Smooth muscle cell (in vitro differentiated cells): ENCODE measurements at regions not wholly inside any gene's neighbourhood (a gene's known extent, or its start where the extent isn't known, plus 50 kb on each side); places are given as distances from the start of the nearest gene placed in this dataset.

Experiments used
- DNase-seq: peaks from one replicate; lab custom pipeline; 2025; ENCODE audit not compliant: unreplicated experiment; lab: John Stamatoyannopoulos, UW
- H2AFZ ChIP-seq: fragments of 200-600 bp; sonication (generic); 2 replicates; pipeline ENCODE4 v1.6.0; 2016; ENCODE audit warnings: antibody characterized with exemption, low read depth, mild to moderate bottlenecking
- H3F3A ChIP-seq: fragments of 200-600 bp; sonication (generic); 2 replicates; pipeline ENCODE4 v1.6.0; 2017; ENCODE audit warnings: antibody characterized with exemption, low read depth
- H3K27ac ChIP-seq: fragments of 200-600 bp; sonication (generic); 2 replicates; pipeline ENCODE4 v1.5.1; 2016; ENCODE audit warnings: low read depth, mild to moderate bottlenecking
- H3K27me3 ChIP-seq: fragments of 200-600 bp; sonication (generic); 2 replicates; pipeline ENCODE4 v1.6.1; 2016; ENCODE audit warnings: low read depth, mild to moderate bottlenecking
- H3K36me3 ChIP-seq: fragments of 200-600 bp; sonication (generic); 2 replicates; pipeline ENCODE4 v1.5.1; 2016; ENCODE audit warnings: low read depth
- H3K4me1 ChIP-seq: fragments of 200-600 bp; sonication (generic); 2 replicates; pipeline ENCODE4 v1.5.1; 2016; ENCODE audit warnings: low read depth
- H3K4me2 ChIP-seq: fragments of 200-600 bp; sonication (generic); 2 replicates; pipeline ENCODE4 v1.6.0; 2016; ENCODE audit warnings: mild to moderate bottlenecking
- H3K4me3 ChIP-seq: fragments of 200-600 bp; sonication (generic); 2 replicates; pipeline ENCODE4 v1.5.1; 2016; ENCODE audit warnings: mild to moderate bottlenecking
- H3K79me2 ChIP-seq: fragments of 200-600 bp; sonication (generic); 2 replicates; pipeline ENCODE4 v1.6.0; 2016; ENCODE audit warnings: low read depth, mild to moderate bottlenecking
- H3K9ac ChIP-seq: fragments of 200-600 bp; sonication (generic); 2 replicates; pipeline ENCODE4 v1.6.0; 2016; ENCODE audit warnings: low read depth
- H3K9me3 ChIP-seq: fragments of 200-600 bp; sonication (generic); replicated peaks from 2 replicates; pipeline ENCODE4 v1.5.1; 2016; ENCODE audit warnings: low read depth
- H4K20me1 ChIP-seq: fragments of 200-600 bp; sonication (generic); 2 replicates; pipeline ENCODE4 v1.6.0; 2016; ENCODE audit warnings: low read depth
- CTCF ChIP-seq: fragments of 200-600 bp; sonication (generic); IDR thresholded peaks from 2 replicates; pipeline ENCODE4 v1.5.1; 2017; ENCODE audit warnings: borderline replicate concordance, mild to moderate bottlenecking, antibody characterized with exemption; ENCODE audit not compliant: insufficient read depth, poor library complexity, severe bottlenecking
- whole genome bisulfite sequencing: methylation state at CpG from one replicate; pipeline ENCODE4 v1.1.7; 2016; ENCODE audit warnings: low lambda C conversion rate; 5-methylcytosine and 5-hydroxymethylcytosine counted together

GRCh38 chrX:45811326-45811725 lies 610.6 kb upstream of the DIPK2B start:
- peaks cover 14% of the 10 kb centered on the region for H3K79me2 ChIP-seq
- no peak overlapping the region for H3K9ac ChIP-seq
- no peak overlapping the region for H3K4me2 ChIP-seq
- DNase-seq = no peak
- no peak for TF ChIP-seq CTCF
- H3K27ac ChIP-seq = peak overlapping the region; percentile 98
- peaks cover 8% of the 10 kb centered on the region for H3F3A ChIP-seq
- no peaks in the 10 kb centered on the region for H3K9me3 ChIP-seq
- H2AFZ ChIP-seq = no peak overlapping the region
- no peaks in the 10 kb centered on the region for H4K20me1 ChIP-seq
- H3K4me1 ChIP-seq = peaks cover 11% of the 10 kb centered on the region
- H3K4me3 ChIP-seq = no peak overlapping the region
- H3K36me3 ChIP-seq = no peaks in the 10 kb centered on the region
- WGBS = 57% methylated on average over 5 of the region's 6 CpGs
- no peaks in the 10 kb centered on the region for H3K27me3 ChIP-seq

GRCh38 chrX:45807572-45808425 lies 607.1 kb upstream of the DIPK2B start:
- peak overlapping the region; percentile 98 for H3K27ac ChIP-seq
- H2AFZ ChIP-seq = no peak overlapping the region
- peaks cover 14% of the 10 kb centered on the region for H3K79me2 ChIP-seq
- H3F3A ChIP-seq = peaks cover 18% of the 10 kb centered on the region
- TF ChIP-seq CTCF = no peak
- no peaks in the 10 kb centered on the region for H3K36me3 ChIP-seq
- 56% methylated on average over 12 of the region's 12 CpGs for WGBS
- H3K27me3 ChIP-seq = no peaks in the 10 kb centered on the region
- H3K9ac ChIP-seq = peak overlapping the region; percentile 88
- DNase-seq = no peak
- no peaks in the 10 kb centered on the region for H4K20me1 ChIP-seq
- H3K9me3 ChIP-seq = no peaks in the 10 kb centered on the region
- peak overlapping the region; percentile 72 for H3K4me2 ChIP-seq
- peaks cover 17% of the 10 kb centered on the region for H3K4me1 ChIP-seq
- H3K4me3 ChIP-seq = peak overlapping the region; percentile 18

GRCh38 chrX:45806410-45807121 lies 605.9 kb upstream of the DIPK2B start:
- 32% methylated on average over 10 of the region's 10 CpGs for WGBS
- no peak overlapping the region for H2AFZ ChIP-seq
- DNase-seq = no peak

More at GRCh38 chrX:45806410-45807121, 605.9 kb upstream of the DIPK2B start:
- H3K4me1 ChIP-seq = peaks cover 29% of the 10 kb centered on the region
- H3K79me2 ChIP-seq = peaks cover 25% of the 10 kb centered on the region
- H3K27me3 ChIP-seq = no peaks in the 10 kb centered on the region
- no peaks in the 10 kb centered on the region for H4K20me1 ChIP-seq
- peak overlapping the region; percentile 98 for H3K27ac ChIP-seq
- peak overlapping the region; percentile 18 for H3K4me3 ChIP-seq
- H3K9ac ChIP-seq = peak overlapping the region; percentile 69
- H3F3A ChIP-seq = peaks cover 18% of the 10 kb centered on the region
- H3K4me2 ChIP-seq = peak overlapping the region; percentile 72
- H3K36me3 ChIP-seq = no peaks in the 10 kb centered on the region
- no peaks in the 10 kb centered on the region for H3K9me3 ChIP-seq
- no peak for TF ChIP-seq CTCF
